ENCODE measurements at regions not wholly inside any gene's neighbourhood (a gene's known extent, or its start where the extent isn't known, plus 50 kb on each side); places are given as distances from the start of the nearest gene placed in this dataset.
"Not testable (repeated sequence)": the region's sequence is repeated elsewhere in the genome, so short reads cannot be mapped to it uniquely, and the experiment has no call there.

- no peak for DNase-seq
Observed at GRCh38 chr2:125745514-125745913, 910.4 kb upstream of the GYPC start.

- DNase-seq: no peak
Observed at GRCh38 chr2:125746321-125747164, 909.4 kb upstream of the GYPC start.

- DNase-seq: no peak
Observed at GRCh38 chr2:125747165-125747425, 908.9 kb upstream of the GYPC start.

GRCh38 chr2:125756431-125756830, 899.5 kb upstream of the GYPC start:
- DNase-seq: no peak

- DNase-seq: no peak
Observed at GRCh38 chr2:125796784-125797183, 859.2 kb upstream of the GYPC start.

GRCh38 chr2:125797192-125797591, 858.8 kb upstream of the GYPC start:
- DNase-seq: no peak

- no peak for DNase-seq
Observed at GRCh38 chr2:125822746-125823145, 833.2 kb upstream of the GYPC start.

- DNase-seq: not testable (repeated sequence)
Observed at GRCh38 chr2:125825781-125826180, 830.2 kb upstream of the GYPC start.

GRCh38 chr2:125837128-125837527, 818.8 kb upstream of the GYPC start:
- DNase-seq: no peak

- no peak for DNase-seq
Observed at GRCh38 chr2:125837611-125838010, 818.3 kb upstream of the GYPC start.

GRCh38 chr2:125839945-125840344, 816.0 kb upstream of the GYPC start:
- no peak for DNase-seq

- DNase-seq: no peak
Observed at GRCh38 chr2:125842041-125842440, 813.9 kb upstream of the GYPC start.

GRCh38 chr2:125850541-125850940, 805.4 kb upstream of the GYPC start:
- DNase-seq: no peak

- no peak for DNase-seq
Observed at GRCh38 chr2:125852364-125852763, 803.6 kb upstream of the GYPC start.

- DNase-seq: no peak
Observed at GRCh38 chr2:125853626-125854025, 802.3 kb upstream of the GYPC start.

GRCh38 chr2:125855204-125855603, 800.8 kb upstream of the GYPC start:
- DNase-seq: no peak

- no peak for DNase-seq
Observed at GRCh38 chr2:125857971-125858794, 797.8 kb upstream of the GYPC start.

GRCh38 chr2:125861461-125861860, 794.5 kb upstream of the GYPC start:
- DNase-seq: no peak

- DNase-seq: no peak
Observed at GRCh38 chr2:125867908-125868307, 788.0 kb upstream of the GYPC start.

- DNase-seq: no peak
Observed at GRCh38 chr2:125870264-125870663, 785.7 kb upstream of the GYPC start.

GRCh38 chr2:125870746-125871145, 785.2 kb upstream of the GYPC start:
- no peak for DNase-seq

GRCh38 chr2:125874564-125874963, 781.4 kb upstream of the GYPC start:
- no peak for DNase-seq

- no peak for DNase-seq
Observed at GRCh38 chr2:125885340-125885739, 770.6 kb upstream of the GYPC start.

- no peak for DNase-seq
Observed at GRCh38 chr2:125886153-125886552, 769.8 kb upstream of the GYPC start.

Measured in activated CD4-positive, CD25-positive, alpha-beta regulatory T cell treated with anti-CD3 and anti-CD28 coated beads, Interleukin-2, amount 50 U/mL, for 72 hours (primary cell).